H1 (cell line): ENCODE measurements at regions not wholly inside any gene's neighbourhood (a gene's known extent, or its start where the extent isn't known, plus 50 kb on each side); places are given as distances from the start of the nearest gene placed in this dataset.

ENCODE experiments used
- CTCF ChIA-PET: fragments of 300-600 bp; sonication (Branson Sonifier 250); formaldehyde crosslinking; loops from one replicate; lab custom pipeline; 2021; ENCODE audit not compliant: partially characterized antibody; lab: Charles Lee
- POLR2A ChIA-PET: fragments of 300-600 bp; sonication (Branson Sonifier 250); formaldehyde crosslinking; loops from one replicate; lab custom pipeline; 2021; ENCODE audit warnings: inconsistent platforms; ENCODE audit not compliant: partially characterized antibody; lab: Charles Lee
- DNase-seq, 2 experiments: peaks; one replicate each; pipeline versions ENCODE4 v3.0.0 to v3.0.0-alpha.2; 2010 to 2022; ENCODE audit warnings: low spot score in 2 of 2, low read depth in 1 of 2, mixed read lengths in 1 of 2
- FAIRE-seq: peaks from 2 replicates; lab custom pipeline; 2011; peaks lifted over from hg19 to GRCh38; lab: Jason Lieb, UNC
- H2AFZ ChIP-seq: 2 replicates; pipeline ENCODE4 v1.8.1; 2012; ENCODE audit warnings: low read length, inconsistent platforms
- H2AK5ac ChIP-seq: 2 replicates; pipeline ENCODE4 v1.6.1; 2013; ENCODE audit warnings: low read depth, low read length
- H2BK120ac ChIP-seq: replicated peaks from 2 replicates; pipeline ENCODE3; 2013; ENCODE audit warnings: low read depth, low read length, inconsistent platforms
- H2BK12ac ChIP-seq: 2 replicates; pipeline ENCODE4 v1.6.1; 2013; ENCODE audit warnings: low read depth, low read length
- H2BK15ac ChIP-seq: 2 replicates; pipeline ENCODE4 v1.6.1; 2013; ENCODE audit warnings: low read length
- H2BK20ac ChIP-seq: 2 replicates; pipeline ENCODE4 v1.6.1; 2013; ENCODE audit warnings: low read length
- H2BK5ac ChIP-seq: 2 replicates; pipeline ENCODE4 v1.6.1; 2013; ENCODE audit warnings: low read depth, low read length
- H3K14ac ChIP-seq: 2 replicates; pipeline ENCODE4 v1.6.1; 2013; ENCODE audit warnings: inconsistent platforms; ENCODE audit not compliant: insufficient read length
- H3K18ac ChIP-seq: 2 replicates; pipeline ENCODE4 v1.6.1; 2013; ENCODE audit warnings: low read length; ENCODE audit errors: extremely low read depth
- H3K23ac ChIP-seq: 2 replicates; pipeline ENCODE4 v1.6.1; 2013; ENCODE audit warnings: inconsistent platforms; ENCODE audit not compliant: insufficient read length
- H3K23me2 ChIP-seq: 2 replicates; pipeline ENCODE4 v1.6.1; 2013; ENCODE audit warnings: low read depth, low read length
- H3K27ac ChIP-seq: 2 replicates; pipeline ENCODE4 v1.6.1; 2011; ENCODE audit warnings: low read depth, low read length, inconsistent platforms
- H3K27me3 ChIP-seq, 4 experiments: replicated peaks in 1 of 4; 1 replicate in 1 of 4; 2 replicates in 3 of 4; pipeline versions ENCODE4 v1.6.1 to v1.8.1; 2011 to 2013; ENCODE audit warnings: low read length in 3 of 4, mild to moderate bottlenecking in 3 of 4, inconsistent platforms in 2 of 4, mixed read lengths in 2 of 4, moderate library complexity in 1 of 4; ENCODE audit not compliant: control insufficient read depth in 3 of 4, insufficient read depth in 3 of 4; ENCODE audit errors: extremely low read depth in 1 of 4
- H3K36me3 ChIP-seq, 4 experiments: 2 replicates each; pipeline versions ENCODE4 v1.6.1 to v1.8.1; 2011 to 2013; ENCODE audit warnings: mild to moderate bottlenecking in 4 of 4, low read length in 3 of 4, moderate library complexity in 2 of 4, control low read depth in 1 of 4, inconsistent platforms in 1 of 4; ENCODE audit not compliant: insufficient read depth in 4 of 4, control insufficient read depth in 2 of 4
- H3K4ac ChIP-seq: replicated peaks from 2 replicates; pipeline ENCODE3; 2013; ENCODE audit warnings: low read length, low read depth, mixed read lengths, inconsistent platforms; ENCODE audit not compliant: insufficient read length
- H3K4me1 ChIP-seq, 4 experiments: replicated peaks in 1 of 4; 1 replicate in 1 of 4; 2 replicates in 3 of 4; pipeline versions ENCODE4 v1.6.1 to v1.8.1; 2011 to 2013; ENCODE audit warnings: low read length in 3 of 4, inconsistent platforms in 2 of 4, mixed read lengths in 1 of 4; ENCODE audit not compliant: insufficient read depth in 4 of 4, control insufficient read depth in 3 of 4
- H3K4me2 ChIP-seq, 2 experiments: 2 replicates each; pipeline versions ENCODE4 v1.6.1 to v1.8.1; 2011 to 2013; ENCODE audit warnings: low read depth in 2 of 2, low read length in 2 of 2, control low read depth in 1 of 2, inconsistent platforms in 1 of 2, mild to moderate bottlenecking in 1 of 2; ENCODE audit not compliant: insufficient read depth in 1 of 2
- H3K4me3 ChIP-seq, 4 experiments: fragments of 200-600, 300-600 bp in 1 of 4; sonication (generic), shearing (Covaris generic), sonication (Bioruptor Twin) in 1 of 4; 2 replicates each; pipeline versions ENCODE4 v1.5.1 to v1.8.1; 2011 to 2016; ENCODE audit warnings: low read length in 4 of 4, low read depth in 3 of 4, control low read depth in 2 of 4, inconsistent platforms in 2 of 4, mild to moderate bottlenecking in 2 of 4, mixed read lengths in 1 of 4, moderate library complexity in 1 of 4; ENCODE audit not compliant: insufficient read depth in 2 of 4; ENCODE audit errors: extremely low read depth in 1 of 4
- H3K56ac ChIP-seq: replicated peaks from 2 replicates; pipeline ENCODE3; 2013; ENCODE audit warnings: low read depth, mild to moderate bottlenecking, mixed read lengths, low read length, inconsistent platforms; ENCODE audit not compliant: insufficient read length
- H3K79me1 ChIP-seq: 2 replicates; pipeline ENCODE4 v1.6.1; 2013; ENCODE audit warnings: low read depth, low read length, control low read depth
- H3K79me2 ChIP-seq, 2 experiments: 2 replicates each; pipeline versions ENCODE4 v1.6.1 to v1.8.1; 2012 to 2013; ENCODE audit warnings: low read length in 2 of 2, mild to moderate bottlenecking in 2 of 2, inconsistent platforms in 1 of 2; ENCODE audit not compliant: insufficient read depth in 2 of 2, control insufficient read depth in 1 of 2
- H3K9ac ChIP-seq, 4 experiments: replicated peaks in 1 of 4; 1 replicate in 1 of 4; 2 replicates in 3 of 4; pipeline versions ENCODE4 v1.6.1 to v1.8.1; 2011 to 2013; ENCODE audit warnings: low read depth in 3 of 4, low read length in 3 of 4, control low read depth in 2 of 4, mild to moderate bottlenecking in 2 of 4, moderate library complexity in 2 of 4, inconsistent platforms in 1 of 4; ENCODE audit errors: extremely low read depth in 1 of 4
- H3K9me3 ChIP-seq, 2 experiments: 2 replicates each; pipeline versions ENCODE4 v1.6.1 to v1.8.1; 2012 to 2013; ENCODE audit warnings: mild to moderate bottlenecking in 2 of 2, moderate library complexity in 2 of 2, control low read depth in 1 of 2, inconsistent platforms in 1 of 2, low read depth in 1 of 2, low read length in 1 of 2, mixed read lengths in 1 of 2; ENCODE audit not compliant: insufficient read depth in 2 of 2
- H4K20me1 ChIP-seq, 2 experiments: replicated peaks in 1 of 2; 2 replicates each; pipeline versions ENCODE3 to v1.8.1; 2011 to 2013; ENCODE audit warnings: inconsistent platforms in 2 of 2, low read length in 2 of 2, mild to moderate bottlenecking in 1 of 2; ENCODE audit not compliant: insufficient read depth in 2 of 2, control insufficient read depth in 1 of 2
- H4K5ac ChIP-seq: 2 replicates; pipeline ENCODE4 v1.6.1; 2013; ENCODE audit warnings: low read length, low read depth, mixed read lengths, inconsistent platforms; ENCODE audit not compliant: insufficient read length
- H4K8ac ChIP-seq: 2 replicates; pipeline ENCODE4 v1.8.0; 2013; ENCODE audit warnings: mild to moderate bottlenecking, moderate library complexity, low read length, inconsistent platforms; ENCODE audit not compliant: insufficient read depth; ENCODE audit errors: extremely low read depth
- H4K91ac ChIP-seq: replicated peaks from 2 replicates; pipeline ENCODE3; 2013; ENCODE audit warnings: low read length, mixed read lengths, inconsistent platforms; ENCODE audit not compliant: insufficient read length
- EP300 ChIP-seq, 2 experiments: IDR thresholded peaks; 1 replicate in 1 of 2; 2 replicates in 1 of 2; pipeline ENCODE4 v1.6.1; 2011 to 2012; ENCODE audit warnings: low read depth in 2 of 2, low read length in 2 of 2, mild to moderate bottlenecking in 2 of 2, borderline replicate concordance in 1 of 2, inconsistent platforms in 1 of 2, moderate library complexity in 1 of 2
- GTF2F1 ChIP-seq: IDR thresholded peaks from 2 replicates; pipeline ENCODE4 v1.6.1; 2012; ENCODE audit warnings: low read depth, low read length, improper control_type of control experiment, borderline replicate concordance
- POU5F1 ChIP-seq: IDR thresholded peaks from 2 replicates; pipeline ENCODE4 v1.6.1; 2011; ENCODE audit warnings: low read depth, mild to moderate bottlenecking, low read length, moderate library complexity
- SP4 ChIP-seq: IDR thresholded peaks from 2 replicates; pipeline ENCODE4 v1.6.1; 2012; ENCODE audit warnings: low read length, inconsistent platforms
- WGBS, 2 experiments: shearing (Covaris generic) in 1 of 2; methylation state at CpG; one replicate each; pipeline versions ENCODE4 v1.1.6 to v1.1.7; 2013 to 2015; ENCODE audit warnings: low lambda C conversion rate in 2 of 2, mixed read lengths in 2 of 2, inconsistent platforms in 1 of 2, low coverage in 1 of 2, missing lambda C conversion rate in 1 of 2; ENCODE audit not compliant: insufficient replicate concordance in 2 of 2, insufficient coverage in 1 of 2, insufficient read length in 1 of 2; ENCODE audit errors: extremely low coverage in 1 of 2, missing lambda C conversion rate in 1 of 2; 5-methylcytosine and 5-hydroxymethylcytosine counted together
- TF ChIP-seq, protein P1 (sequence below): IDR thresholded peaks from 2 replicates; pipeline ENCODE4 v1.6.1; 2011; ENCODE audit warnings: low read depth, mild to moderate bottlenecking, low read length; ENCODE audit not compliant: insufficient read depth

DNA sequence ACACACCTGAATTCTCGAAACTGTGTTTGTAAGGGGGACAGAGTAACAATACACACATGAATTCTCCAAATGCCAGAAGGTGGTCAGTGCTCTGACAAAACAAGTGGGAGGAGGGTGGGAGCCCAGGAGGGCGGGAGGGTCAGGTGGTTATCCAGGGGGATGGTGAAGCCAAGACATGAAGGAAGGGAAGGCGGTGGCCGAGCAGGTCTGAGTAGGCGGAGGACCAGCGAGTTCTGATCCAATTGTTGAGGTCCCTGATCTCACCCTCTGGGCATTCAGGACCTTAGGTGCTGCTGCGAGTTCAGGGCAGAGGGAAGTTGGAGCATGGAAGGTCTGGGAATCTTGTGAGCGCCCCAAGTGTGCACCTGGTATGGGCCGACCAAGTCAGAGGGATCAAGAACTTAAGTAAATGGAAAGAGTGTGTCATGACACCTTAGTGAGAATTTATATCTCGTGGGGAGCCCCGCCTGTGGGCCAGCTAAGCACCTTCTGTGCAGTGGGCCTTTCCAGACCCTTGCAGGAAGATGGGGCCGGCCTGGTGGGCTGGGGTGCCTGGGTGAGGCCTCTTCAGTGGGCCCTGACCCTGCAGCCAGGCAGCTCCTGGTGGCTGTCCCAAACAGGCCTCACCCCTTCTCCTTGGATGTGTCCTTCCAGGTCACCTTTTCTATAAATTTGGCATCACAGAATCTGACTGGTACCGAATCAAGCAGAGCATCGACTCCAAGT is 86.1 kb downstream of the NPIPB11 start:
- Histone ChIP-seq H3K14ac (no peak overlapping the region), H4K8ac (no peak overlapping the region; the same call in 1 of the 2 replicates), H2AK5ac (no peak overlapping the region), H2AFZ (no peak overlapping the region), H3K27ac (no peak overlapping the region), H3K23me2 (no peaks in the 10 kb centered on the region), H3K18ac (no peak overlapping the region), H3K4me2 (no peak overlapping the region), H2BK120ac (no peak overlapping the region), H3K36me3 (no peaks in the 10 kb centered on the region), H4K20me1 (no peaks in the 10 kb centered on the region), H4K91ac (no peak overlapping the region), H3K23ac (no peak overlapping the region), H3K27me3 (no peaks in the 10 kb centered on the region), H3K4me1 (peaks cover 0 to 4% (median 1%) of the 10 kb centered on the region in 4 experiments; a peak in 3 of 7 replicates), H3K79me2 (no peaks in the 10 kb centered on the region), H4K5ac (no peak overlapping the region), H3K56ac (no peak overlapping the region), H3K9me3 (no peaks in the 10 kb centered on the region), H3K4ac (no peak overlapping the region), H2BK20ac (no peak overlapping the region), H2BK5ac (no peak overlapping the region), H2BK12ac (no peak overlapping the region), H3K79me1 (no peaks in the 10 kb centered on the region), H3K9ac (no peak overlapping the region), H2BK15ac (no peak overlapping the region), H3K4me3 (no peak overlapping the region)
- TF ChIP-seq, protein P1, sequence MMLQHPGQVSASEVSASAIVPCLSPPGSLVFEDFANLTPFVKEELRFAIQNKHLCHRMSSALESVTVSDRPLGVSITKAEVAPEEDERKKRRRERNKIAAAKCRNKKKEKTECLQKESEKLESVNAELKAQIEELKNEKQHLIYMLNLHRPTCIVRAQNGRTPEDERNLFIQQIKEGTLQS = no peak
- TF ChIP-seq POU5F1 = no peak
- no peak for TF ChIP-seq SP4
- no peak for TF ChIP-seq GTF2F1
- TF ChIP-seq EP300 (IDR thresholded peaks at IDR 0.05; ENCODE audit: borderline replicate concordance in 1 of 2, low read depth in 2 of 2, low read length in 2 of 2) = no peak
- FAIRE-seq = no peak
- ChIA-PET POLR2A (no interaction called here), CTCF (no interaction called here)
- DNase-seq = peak in 1 of 2 experiments; percentile 46
- 75% methylated on average over 7 of the region's 14 CpGs; no CpG with 5 or more reads in 1 of the 2 experiments for WGBS, 2 experiments
